Endothelial cell of umbilical vein (primary cell): ENCODE measurements at regions not wholly inside any gene's neighbourhood (a gene's known extent, or its start where the extent isn't known, plus 50 kb on each side); places are given as distances from the start of the nearest gene placed in this dataset.

ENCODE experiments used
- MYC ChIP-seq: IDR thresholded peaks from one replicate; pipeline ENCODE4 v1.6.1; 2011; ENCODE audit warnings: mild to moderate bottlenecking, low read depth, low read length
- POLR2A ChIP-seq: IDR thresholded peaks from 2 replicates; pipeline ENCODE4 v1.6.1; 2012; ENCODE audit warnings: low read depth, mild to moderate bottlenecking, control low read depth, low read length
- TF ChIP-seq, protein P1 (sequence below), 2 donors: IDR thresholded peaks; 1 replicate in 1 of 2; 2 replicates in 1 of 2; pipeline ENCODE4 v1.5.1; 2011; ENCODE audit warnings: low read length in 2 of 2, mild to moderate bottlenecking in 2 of 2, moderate library complexity in 2 of 2, control low read depth in 1 of 2, inconsistent platforms in 1 of 2, low read depth in 1 of 2; ENCODE audit not compliant: insufficient read depth in 1 of 2; ENCODE audit errors: extremely low read depth in 1 of 2
- TF ChIP-seq, protein P2 (sequence below): IDR thresholded peaks from 2 replicates; pipeline ENCODE4 v1.6.1; 2011; ENCODE audit not compliant: insufficient read depth, insufficient read length

GRCh38 chr10:85515316-85515715 is 851.3 kb downstream of the GRID1 start:
- TF ChIP-seq MYC (no peak), POLR2A (no peak)
- TF ChIP-seq, protein P1, sequence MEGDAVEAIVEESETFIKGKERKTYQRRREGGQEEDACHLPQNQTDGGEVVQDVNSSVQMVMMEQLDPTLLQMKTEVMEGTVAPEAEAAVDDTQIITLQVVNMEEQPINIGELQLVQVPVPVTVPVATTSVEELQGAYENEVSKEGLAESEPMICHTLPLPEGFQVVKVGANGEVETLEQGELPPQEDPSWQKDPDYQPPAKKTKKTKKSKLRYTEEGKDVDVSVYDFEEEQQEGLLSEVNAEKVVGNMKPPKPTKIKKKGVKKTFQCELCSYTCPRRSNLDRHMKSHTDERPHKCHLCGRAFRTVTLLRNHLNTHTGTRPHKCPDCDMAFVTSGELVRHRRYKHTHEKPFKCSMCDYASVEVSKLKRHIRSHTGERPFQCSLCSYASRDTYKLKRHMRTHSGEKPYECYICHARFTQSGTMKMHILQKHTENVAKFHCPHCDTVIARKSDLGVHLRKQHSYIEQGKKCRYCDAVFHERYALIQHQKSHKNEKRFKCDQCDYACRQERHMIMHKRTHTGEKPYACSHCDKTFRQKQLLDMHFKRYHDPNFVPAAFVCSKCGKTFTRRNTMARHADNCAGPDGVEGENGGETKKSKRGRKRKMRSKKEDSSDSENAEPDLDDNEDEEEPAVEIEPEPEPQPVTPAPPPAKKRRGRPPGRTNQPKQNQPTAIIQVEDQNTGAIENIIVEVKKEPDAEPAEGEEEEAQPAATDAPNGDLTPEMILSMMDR (IDR thresholded peaks at IDR 0.05; ENCODE audit: extremely low read depth in 1 of 2, insufficient read depth in 1 of 2, low read depth in 1 of 2, low read length in 2 of 2), result no peak
- TF ChIP-seq, protein P2, sequence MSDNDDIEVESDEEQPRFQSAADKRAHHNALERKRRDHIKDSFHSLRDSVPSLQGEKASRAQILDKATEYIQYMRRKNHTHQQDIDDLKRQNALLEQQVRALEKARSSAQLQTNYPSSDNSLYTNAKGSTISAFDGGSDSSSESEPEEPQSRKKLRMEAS, result no peak
